ENCODE measurements at regions not wholly inside any gene's neighbourhood (a gene's known extent, or its start where the extent isn't known, plus 50 kb on each side); places are given as distances from the start of the nearest gene placed in this dataset.

DNA sequence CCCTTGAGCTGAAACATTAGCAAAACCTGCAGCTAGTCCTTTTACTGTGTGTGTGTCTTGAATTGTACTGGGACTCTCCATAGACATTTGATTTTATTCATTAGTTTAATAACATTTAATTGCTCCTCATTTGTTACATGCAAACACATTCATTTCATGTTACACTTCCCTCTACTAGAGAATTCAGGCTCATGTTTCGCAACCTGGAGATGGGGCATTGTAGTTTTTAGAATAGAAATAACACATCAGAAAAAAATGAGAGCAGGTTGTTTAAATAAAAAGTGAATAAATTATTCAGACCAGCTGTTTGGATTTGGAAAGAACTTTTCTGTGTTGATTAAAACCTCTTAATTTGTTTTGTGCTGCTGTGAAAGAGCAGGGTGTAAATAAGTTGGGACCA, 243.9 kb downstream of the ETV1 start:
- TF ChIP-seq CTCF (IDR thresholded peaks at IDR 0.05; ENCODE audit: low read depth, low read length, poor library complexity, severe bottlenecking) (no peak), EZH2phosphoT487 (IDR thresholded peaks at IDR 0.05; ENCODE audit: borderline replicate concordance, low read length) (no peak)

All from DOHH2 (cell line).